T-helper 1 cell treated with Interleukin-12 subunit alpha and Interleukin-12 subunit beta and Interleukin-4 antibody, amounts not matched to agents 30 ng/mL and 1 ng/mL, for 36 hours (primary cell): ENCODE measurements at regions not wholly inside any gene's neighbourhood (a gene's known extent, or its start where the extent isn't known, plus 50 kb on each side); places are given as distances from the start of the nearest gene placed in this dataset.
"Not testable (repeated sequence)": the region's sequence is repeated elsewhere in the genome, so short reads cannot be mapped to it uniquely, and the experiment has no call there.

ENCODE experiments used
- intact Hi-C: fragments of 100-400 bp; cut with micrococcal nuclease; formaldehyde crosslinking; loops from one replicate; pipeline ENCODE4 v1.15.1; 2024

DNA sequence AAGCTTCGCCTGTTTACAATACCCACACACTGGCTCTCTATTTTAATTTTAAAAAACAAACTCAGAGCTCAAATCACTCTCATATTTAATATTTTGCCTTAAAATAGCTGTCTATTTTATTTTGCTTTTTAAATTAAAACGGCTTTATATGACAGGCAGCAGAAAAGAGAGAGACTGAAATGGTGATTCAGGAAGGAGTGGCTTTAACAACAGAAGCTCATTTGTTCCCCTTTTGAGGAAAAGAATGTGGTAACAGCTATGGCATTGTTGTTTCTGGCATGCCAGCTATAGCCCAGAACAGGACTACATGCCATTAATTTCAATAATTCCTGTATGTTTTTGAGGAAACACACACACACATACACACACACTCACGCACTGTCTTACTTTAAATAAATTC lies 234.2 kb upstream of the PTBP2 start:
- intact Hi-C loops = no loop called here

DNA sequence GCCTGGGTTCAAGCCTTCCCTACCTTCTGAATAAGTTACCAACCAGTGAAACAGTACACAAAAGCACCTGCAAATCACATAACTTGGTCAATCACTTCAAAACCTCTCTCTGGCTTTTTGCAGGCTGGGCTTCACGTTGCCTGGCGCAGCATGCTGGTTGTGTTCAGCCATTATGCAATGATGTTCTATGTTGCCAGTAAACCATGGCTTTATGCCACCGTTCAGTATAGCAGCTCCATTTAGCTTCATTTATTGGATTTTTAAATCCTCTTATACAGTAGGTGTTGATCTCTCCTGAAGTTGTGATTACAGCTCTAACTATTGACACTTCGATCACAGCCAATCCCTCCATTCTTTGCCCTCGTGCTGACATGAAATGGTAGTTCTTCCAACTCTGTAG lies 233.6 kb upstream of the PTBP2 start:
- intact Hi-C loops = no loop called here

DNA sequence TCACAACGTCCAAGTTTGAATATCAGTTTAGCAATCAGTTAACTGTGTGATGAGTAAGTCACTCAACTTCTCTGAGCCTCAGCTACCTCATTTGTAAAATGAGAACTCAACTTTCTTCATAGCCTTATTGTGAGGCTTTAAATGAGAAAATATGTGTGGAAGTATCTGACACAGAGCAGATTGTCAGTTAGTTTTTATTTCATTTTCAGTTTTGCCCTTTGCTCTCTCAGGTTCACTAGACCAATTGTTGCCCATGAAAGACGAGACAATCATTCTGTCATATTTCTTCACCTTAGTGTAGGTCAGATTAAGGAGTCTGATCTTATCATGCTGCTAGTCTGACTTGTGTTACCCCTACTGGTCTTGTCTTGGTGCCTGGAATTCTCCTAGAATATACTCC lies 232.8 kb upstream of the PTBP2 start:
- intact Hi-C loops = no loop called here

DNA sequence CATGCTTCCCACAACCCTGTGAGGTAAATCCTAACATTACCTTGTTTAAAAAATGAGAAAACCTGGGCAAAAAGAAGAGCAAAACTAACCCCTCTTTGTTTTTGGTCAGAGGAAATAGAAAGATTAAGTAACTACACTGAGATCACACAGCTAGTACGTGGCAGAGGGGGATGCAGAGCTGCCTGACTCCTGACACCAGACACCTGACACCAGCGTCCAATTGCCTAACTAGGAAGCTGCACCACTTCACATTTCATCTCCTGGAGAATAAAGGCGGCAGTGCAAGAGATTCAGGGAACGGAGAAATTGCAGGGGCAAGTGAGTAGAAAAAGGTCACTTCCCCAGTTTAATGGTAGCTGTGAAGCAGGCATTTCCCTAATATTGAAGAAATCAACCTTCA lies 229.3 kb upstream of the PTBP2 start:
- intact Hi-C loops = no loop called here

DNA sequence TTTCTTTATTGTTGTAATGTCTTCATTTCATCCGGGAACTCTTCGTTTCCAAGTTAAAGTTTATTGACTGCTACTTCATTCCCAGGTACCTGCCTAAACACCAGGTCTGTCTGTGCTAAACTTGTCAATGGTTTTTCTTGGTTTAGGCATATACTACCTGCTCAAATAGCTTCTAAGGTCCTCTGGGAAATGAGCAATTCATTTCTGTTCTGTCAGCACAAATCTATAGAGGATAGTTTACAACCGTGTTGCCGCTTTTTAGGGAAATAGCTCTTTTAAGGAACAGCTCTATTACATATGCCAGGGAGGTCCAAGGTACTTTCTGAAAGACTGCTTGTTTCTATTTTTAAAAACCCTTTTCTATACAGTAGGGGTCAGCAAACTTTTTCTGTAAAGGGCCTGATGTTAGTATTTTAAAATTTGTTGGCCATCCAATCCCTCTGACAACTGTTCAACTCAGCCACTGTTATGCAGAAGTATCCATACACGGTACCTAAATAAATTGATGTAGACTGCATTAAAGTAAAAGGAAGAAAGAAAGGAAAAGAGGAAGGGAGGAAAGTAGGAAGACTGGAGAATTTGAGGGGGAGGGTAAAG lies 222.7 kb upstream of the PTBP2 start:
- intact Hi-C loops = no loop called here

DNA sequence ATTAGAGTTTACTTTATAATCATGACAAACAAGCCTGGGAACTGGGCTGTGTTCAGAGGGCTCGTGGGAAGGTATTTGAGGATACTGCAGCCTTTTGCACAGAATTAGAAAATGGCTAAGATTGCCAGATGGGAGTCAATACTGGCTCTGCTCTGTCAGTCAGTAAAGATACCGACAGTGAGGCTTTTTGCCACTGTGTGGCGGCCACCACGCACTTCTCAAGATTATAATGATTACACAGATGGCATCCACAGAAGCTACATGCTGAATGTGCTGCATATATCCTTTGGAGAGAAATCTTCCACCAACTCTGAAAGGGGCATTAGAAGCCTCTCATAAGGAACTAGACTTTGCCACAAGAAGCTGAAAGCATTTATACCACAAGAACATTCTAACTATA lies 213.4 kb upstream of the PTBP2 start:
- intact Hi-C loops = no loop called here

DNA sequence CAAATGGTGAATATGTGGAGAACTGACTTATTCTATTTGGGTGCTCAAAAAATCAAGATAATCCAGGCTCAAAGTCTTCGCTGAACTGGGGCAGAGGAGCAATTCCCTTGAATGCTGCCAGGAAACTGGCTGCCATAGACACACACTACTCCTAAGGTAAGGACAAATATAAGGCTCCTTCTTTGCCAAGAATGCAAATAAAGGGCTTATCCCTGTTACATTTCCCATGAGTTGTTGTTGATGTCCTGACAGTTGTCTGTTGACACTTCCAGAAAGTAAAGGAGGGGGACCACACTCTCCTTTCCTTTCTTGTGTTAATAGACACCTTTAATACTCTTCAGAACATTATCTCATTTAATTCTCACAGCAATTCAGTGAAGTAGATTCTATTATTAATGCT lies 212.2 kb upstream of the PTBP2 start:
- intact Hi-C loops = no loop called here

DNA sequence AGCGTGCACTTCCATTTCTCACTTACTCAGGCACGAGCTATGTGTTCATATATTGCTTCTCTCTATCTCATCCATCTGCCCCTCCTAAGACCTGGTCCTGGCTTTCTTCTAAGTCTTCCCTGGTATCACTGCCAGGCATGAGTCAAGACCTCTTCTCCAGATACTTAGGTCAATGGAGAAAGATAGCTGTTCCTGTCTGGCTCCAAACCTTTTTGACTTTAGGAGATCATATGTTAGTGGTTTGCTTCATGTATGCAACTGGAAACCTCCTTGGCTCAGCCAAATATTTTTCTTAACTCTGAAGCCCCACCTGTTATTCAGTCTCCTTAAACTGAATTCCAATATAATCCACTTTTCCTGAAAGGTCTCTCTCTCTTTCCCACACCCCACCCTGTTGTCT lies 211.6 kb upstream of the PTBP2 start:
- intact Hi-C loops = no loop called here

DNA sequence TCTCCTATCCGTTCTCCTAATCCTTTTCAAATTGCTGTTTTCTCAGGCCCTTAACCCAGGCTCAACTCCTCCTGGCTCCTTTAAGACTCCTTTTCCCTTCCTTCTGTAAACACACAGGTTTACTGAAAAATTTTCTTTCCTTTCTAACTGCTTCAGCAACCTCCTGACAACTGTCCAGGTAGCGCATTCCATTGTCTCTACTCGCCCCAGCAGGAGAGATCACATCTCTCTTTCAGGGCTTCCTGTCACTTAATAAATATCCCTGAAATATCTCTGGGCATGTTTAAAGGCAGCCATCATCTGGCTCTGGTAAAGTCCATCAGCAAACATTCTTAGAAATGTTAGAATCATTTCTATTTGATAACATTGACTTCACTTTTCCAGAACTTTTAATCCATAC lies 211.2 kb upstream of the PTBP2 start:
- intact Hi-C loops = no loop called here

DNA sequence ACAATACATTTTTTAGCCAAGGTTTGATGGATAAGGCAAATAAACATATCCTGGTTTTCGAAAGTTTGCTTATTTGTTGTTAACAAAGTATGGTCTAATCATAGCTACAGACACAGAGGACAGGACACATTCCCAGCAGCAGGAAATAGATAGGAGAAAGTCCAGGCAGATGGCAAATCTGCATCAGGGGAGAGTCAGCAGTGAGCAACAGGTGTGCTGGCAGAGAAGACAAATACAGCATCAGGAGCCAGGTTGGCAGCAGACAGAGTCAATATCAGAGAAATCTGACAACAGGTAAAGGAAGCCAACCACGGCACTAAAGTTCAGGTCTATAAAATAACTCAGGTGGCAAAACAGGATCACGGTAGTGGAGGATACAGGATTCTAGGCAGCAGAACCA lies 210.7 kb upstream of the PTBP2 start:
- intact Hi-C loops = no loop called here

DNA sequence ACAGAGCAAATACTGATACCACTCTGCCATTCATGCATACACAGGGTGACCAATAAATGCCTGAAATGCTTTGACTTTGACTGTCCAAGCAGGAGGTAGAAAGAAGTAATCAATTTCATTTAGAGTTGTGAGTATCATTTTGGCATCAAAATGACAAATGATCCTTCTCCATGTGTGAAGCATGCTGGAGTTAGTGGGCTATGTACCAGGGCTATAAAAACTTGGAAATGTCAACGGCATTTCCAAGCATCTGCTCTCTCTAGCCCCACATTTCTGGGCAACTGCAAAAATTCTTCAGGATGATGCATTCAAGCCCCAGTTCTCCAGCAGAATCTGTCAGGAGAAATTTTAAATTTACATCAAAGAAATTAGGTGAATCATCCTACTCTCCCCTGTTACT lies 208.4 kb upstream of the PTBP2 start:
- intact Hi-C loops = no loop called here

DNA sequence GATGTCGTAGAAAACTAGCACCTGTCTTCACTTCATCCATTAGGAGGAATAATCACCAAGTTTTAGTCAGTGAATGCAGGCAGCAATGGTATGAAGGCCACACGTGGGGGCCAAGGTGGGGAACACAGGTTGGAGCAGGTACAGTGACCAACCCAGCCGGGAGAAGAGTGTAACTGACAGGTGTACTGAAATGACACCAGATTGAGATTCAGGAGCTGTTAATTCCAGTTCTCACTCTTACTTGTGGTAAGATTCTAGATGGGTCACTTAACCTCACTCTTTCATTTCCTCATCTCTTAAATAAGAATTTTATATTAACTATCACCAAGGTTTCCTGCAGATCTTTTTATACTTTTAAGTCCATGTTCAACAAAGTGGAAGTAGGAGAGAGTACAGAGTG lies 206.2 kb upstream of the PTBP2 start:
- intact Hi-C loops = no loop called here

DNA sequence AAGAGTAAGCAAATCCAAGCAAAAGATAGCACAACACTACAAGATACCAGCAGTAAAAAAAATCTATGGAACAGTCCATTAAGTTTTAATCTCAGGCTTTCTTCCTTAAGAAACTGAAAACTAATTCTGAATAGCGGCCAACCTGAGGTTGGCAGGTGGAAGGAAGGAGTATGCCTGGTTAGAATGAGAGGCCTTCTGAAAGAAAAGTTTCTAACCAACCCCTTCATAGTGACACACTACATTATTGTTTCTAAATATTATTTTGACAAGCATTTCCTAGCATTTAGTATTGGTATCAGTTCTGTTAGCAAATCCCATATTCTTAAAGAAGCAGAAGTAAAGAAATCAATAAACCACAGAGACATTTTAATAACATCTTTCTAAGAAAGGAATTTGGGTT lies 205.7 kb upstream of the PTBP2 start:
- intact Hi-C loops = no loop called here

DNA sequence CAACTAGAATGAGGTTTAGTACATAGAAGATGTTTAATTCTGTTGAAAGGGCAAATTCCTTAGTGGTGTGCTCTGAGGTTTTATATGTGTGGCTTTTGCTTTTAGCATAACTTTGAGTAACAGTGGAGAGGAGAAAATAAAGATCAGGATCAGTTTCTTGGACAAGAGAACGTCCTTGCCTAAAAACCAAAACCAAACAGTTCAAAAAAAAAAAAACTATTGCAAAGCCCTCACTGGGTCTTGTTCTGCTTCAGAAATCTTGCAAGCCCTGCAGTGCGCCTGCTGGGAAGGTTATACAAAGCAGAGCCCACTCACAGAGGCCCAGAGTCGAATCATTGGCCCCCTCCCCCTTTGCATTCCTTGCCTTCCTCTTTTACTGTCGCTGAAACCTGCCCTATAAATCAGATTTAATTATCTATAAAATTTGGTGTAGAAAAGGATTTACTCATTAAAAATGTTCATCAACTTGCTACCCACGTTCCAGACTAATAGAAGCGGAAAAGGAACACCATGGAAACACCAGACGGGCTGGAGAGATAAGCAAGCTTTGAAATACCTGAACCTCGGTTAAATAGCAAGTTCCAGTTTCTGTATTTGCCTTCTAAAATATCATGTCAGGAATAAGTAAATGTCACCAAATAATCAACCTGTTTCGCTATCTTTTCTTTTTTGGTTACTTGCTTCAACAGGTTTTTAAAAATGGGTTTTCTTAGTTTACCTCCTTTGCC lies 201.6 kb upstream of the PTBP2 start:
- intact Hi-C loops = no loop called here

DNA sequence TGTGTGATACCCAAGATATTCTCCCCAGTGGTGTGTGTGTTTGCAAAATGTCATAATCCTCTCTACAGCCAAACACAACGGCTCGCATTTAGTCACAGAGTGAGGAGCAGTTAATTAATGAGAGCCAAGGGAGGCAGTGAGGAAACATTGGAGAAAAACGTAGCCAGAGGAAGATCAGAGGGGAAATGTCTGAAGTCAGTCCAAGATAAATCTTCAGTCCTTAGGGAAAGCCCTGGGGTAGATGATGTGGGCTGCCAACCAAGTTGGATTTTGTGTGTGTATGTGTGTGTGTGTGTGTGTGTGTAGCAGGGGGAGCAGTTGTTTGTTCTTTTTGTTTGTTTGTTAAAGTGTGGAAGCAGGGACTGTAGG lies 201.0 kb upstream of the PTBP2 start:
- intact Hi-C loops = no loop called here

DNA sequence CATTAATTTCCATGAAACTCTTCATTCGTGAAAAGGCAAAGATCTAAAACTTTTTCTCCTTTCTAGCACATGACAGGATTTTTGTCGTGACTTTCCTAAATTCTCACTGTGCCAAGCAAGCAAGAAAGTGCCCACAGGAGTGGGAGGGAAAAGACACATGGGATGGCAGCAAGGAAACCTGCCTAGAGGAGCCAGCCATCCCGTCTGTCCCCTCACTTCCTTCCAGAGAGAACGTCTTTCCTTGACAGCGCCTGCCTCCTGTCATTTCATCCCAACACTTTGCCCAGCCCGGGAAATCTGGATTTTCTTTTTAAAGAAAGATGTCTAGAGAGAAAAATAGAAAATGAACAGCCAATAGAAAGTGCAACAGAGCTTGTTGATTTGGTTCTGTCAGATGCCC lies 200.6 kb upstream of the PTBP2 start:
- intact Hi-C loops = no loop called here

DNA sequence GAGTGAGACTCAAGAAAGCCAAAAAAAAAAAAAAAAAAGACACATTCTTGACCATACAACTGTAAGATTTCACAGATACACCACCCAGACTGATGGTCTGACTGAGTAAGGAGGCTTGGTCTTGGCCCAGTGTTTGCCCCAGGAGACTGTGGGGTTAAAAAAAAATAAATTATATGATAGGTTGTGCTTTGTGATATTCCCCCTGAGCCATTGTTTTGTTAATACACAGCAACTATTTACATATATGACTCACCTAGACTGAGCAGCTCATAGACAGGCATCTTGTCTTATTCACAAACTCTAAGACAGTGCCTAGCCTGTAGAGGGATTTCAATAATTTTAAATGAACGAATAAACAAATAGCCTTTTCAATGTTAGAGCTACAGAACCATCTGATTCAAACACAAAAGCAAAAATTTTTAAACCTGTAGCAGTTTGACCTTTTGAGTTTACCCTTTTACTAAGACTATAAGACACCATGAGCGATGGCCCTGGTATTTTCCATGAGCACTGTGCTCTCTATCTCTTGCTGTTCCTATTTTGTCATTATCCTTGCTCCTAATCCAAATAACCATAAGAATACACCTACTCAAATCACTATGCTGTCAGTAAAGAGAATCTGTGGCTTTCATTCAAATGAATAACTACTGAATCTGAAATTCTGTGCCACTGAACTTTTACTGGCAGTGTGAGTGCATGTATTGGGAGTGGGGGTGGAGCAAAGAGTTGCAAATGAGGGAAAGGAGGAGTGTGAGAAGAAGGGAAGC lies 199.4 kb upstream of the PTBP2 start:
- intact Hi-C loops = no loop called here

DNA sequence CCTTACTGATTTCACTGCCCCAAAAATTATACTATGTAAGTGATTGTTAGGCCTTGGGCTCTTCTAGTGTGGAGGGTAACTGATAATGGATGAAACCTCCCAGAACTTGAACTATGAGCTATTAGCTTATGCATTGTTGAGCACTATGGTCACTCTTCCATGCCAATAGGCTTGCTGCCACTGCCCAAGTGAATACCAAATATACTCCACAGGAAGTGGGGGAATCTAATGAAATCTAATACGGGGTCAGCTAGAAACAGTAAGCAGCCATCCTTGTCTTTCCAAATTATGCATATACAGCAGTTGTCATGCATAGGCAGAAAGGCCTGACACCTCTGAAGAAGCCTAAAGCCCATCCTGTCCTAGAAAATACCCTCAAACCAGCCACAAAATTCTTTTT lies 198.7 kb upstream of the PTBP2 start:
- intact Hi-C loops = no loop called here

DNA sequence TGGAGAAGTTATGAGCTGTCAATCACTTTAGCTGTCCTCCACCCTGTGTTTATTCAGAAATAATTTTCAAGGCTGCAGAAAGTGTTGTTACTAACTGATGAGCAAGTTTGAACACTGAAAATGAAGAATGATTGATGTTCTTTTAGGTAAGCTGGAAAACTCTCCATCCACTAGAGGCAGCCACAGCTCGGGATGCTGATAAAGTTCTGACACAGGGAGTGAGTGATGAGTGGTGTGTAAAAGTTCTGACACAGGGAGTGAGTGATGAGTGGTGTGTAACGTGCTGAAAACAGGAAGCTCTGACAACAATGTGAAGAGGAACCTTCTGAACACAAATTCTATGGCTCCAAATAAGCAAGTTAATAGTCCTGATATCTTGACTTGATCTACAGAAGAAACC lies 197.5 kb upstream of the PTBP2 start:
- intact Hi-C loops = no loop called here

DNA sequence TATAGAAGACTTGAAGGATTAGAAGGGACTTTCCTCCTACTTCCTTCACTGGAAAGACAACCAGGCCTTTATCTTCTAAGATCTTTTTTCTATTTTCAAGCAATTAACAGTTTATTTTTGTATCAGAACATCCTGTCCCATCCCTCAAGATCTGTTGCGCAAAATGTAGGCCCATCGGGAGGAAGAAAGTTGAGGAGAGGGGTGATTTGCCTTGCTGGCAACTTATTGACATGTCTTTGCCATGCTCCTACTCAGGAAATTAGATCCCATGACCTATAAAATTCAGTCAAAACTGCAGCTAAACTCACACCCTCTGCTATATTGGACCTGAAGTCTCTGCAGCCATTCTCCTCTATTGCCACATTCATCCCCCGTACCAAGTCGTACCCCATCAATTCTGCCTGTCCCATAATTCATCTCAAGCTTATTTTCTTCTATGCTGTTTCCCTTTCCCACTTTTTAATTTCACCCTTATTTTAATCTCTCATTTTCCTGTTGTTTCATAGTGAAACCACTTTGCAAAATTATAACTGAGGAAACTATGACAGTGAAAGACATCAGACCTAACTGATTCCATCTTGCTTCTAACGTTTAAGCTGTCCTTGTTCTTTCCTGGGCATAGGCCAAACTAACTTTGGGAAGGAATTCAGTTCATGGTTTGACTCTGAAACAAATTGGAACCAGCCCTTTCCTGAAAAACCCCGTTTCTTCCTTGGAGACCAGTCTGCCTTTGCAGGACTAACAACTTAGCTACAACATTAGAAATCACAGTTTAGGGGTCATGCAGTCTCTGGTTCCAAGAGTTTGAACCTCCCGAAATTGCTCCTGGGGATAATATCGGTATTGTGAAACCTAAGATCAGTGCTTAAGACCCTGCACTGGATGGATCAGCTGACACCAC lies 195.7 kb upstream of the PTBP2 start:
- intact Hi-C loops = no loop called here

DNA sequence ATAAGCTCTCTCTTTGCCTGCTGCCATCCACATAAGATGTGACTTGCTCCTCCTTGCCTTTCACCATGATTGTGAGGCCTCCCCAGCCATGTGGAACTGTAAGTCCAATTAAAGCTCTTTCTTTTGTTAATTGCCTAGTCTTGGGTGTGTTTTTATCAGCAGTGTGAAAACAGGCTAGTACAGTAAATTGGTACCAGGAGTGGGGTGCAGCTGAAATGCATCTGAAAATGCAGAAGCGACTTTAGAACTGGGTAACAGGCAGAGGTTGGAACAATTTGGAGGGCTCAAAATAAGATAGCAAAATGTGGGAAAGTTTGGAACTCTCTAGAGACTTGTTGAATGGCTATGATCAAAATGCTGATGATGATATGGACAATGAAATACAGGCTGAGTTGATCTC lies 192.9 kb upstream of the PTBP2 start:
- intact Hi-C loops = not testable (repeated sequence)

DNA sequence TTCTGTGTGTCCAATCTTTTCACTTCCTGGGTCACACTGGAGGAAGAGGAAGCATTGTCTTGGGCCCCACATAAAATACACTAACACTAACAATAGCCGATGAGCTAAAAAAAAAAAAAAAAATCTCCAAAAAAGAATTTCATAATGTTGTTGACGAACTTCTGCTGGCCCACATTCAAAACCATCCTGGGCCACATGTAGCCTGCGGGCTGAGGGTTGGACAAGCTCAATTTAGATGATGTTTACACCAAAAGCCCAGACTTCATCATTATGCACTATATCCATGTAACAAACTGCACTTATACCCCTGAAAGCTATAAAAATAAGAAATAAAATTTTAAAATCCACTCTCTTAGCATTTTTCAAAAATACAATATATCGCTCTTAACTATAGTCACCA lies 187.8 kb upstream of the PTBP2 start:
- intact Hi-C loops = no loop called here
